CD1c-positive myeloid dendritic cell (primary cell): ENCODE measurements at regions not wholly inside any gene's neighbourhood (a gene's known extent, or its start where the extent isn't known, plus 50 kb on each side); places are given as distances from the start of the nearest gene placed in this dataset.
"Not testable (repeated sequence)": the region's sequence is repeated elsewhere in the genome, so short reads cannot be mapped to it uniquely, and the experiment has no call there.

Experiments used
- DNase-seq: peaks from one replicate; pipeline ENCODE4 v3.0.0-alpha.2; 2016; ENCODE audit errors: extremely low spot score

- no peak for DNase-seq
Measured at GRCh38 chr11:87878373-87878825, 296.8 kb downstream of the RAB38 start.

GRCh38 chr11:87871056-87871455, 304.2 kb downstream of the RAB38 start:
- DNase-seq = no peak

- DNase-seq = no peak
Measured at GRCh38 chr11:87870086-87870485, 305.2 kb downstream of the RAB38 start.

- DNase-seq = no peak
Measured at GRCh38 chr11:87866951-87867350, 308.3 kb downstream of the RAB38 start.

GRCh38 chr11:87861030-87861429, 314.2 kb downstream of the RAB38 start:
- DNase-seq = no peak

GRCh38 chr11:87859636-87860035, 315.6 kb downstream of the RAB38 start:
- no peak for DNase-seq

- DNase-seq = no peak
Measured at GRCh38 chr11:87851827-87852226, 323.4 kb downstream of the RAB38 start.

- no peak for DNase-seq
Measured at GRCh38 chr11:87851234-87851633, 324.0 kb downstream of the RAB38 start.

- no peak for DNase-seq
Measured at GRCh38 chr11:87849216-87849615, 326.0 kb downstream of the RAB38 start.

GRCh38 chr11:87840786-87841185, 334.5 kb downstream of the RAB38 start:
- DNase-seq = no peak

GRCh38 chr11:87832211-87832610, 343.0 kb downstream of the RAB38 start:
- DNase-seq = no peak

- DNase-seq = no peak
Measured at GRCh38 chr11:87820011-87820410, 355.2 kb downstream of the RAB38 start.

- DNase-seq = no peak
Measured at GRCh38 chr11:87819151-87819550, 356.1 kb downstream of the RAB38 start.

- no peak for DNase-seq
Measured at GRCh38 chr11:87812571-87813365, 362.5 kb downstream of the RAB38 start.

GRCh38 chr11:87810486-87810885, 364.8 kb downstream of the RAB38 start:
- no peak for DNase-seq

- no peak for DNase-seq
Measured at GRCh38 chr11:87809256-87809655, 366.0 kb downstream of the RAB38 start.

GRCh38 chr11:87804176-87804575, 371.1 kb downstream of the RAB38 start:
- DNase-seq = no peak

- DNase-seq = no peak
Measured at GRCh38 chr11:87803748-87804147, 371.5 kb downstream of the RAB38 start.

- not testable (repeated sequence) for DNase-seq
Measured at GRCh38 chr11:87784862-87785261, 390.4 kb downstream of the RAB38 start.

- no peak for DNase-seq
Measured at GRCh38 chr11:87780068-87780413, 395.2 kb downstream of the RAB38 start.

GRCh38 chr11:87779276-87780067, 395.8 kb downstream of the RAB38 start:
- DNase-seq = no peak

- no peak for DNase-seq
Measured at GRCh38 chr11:87778357-87778756, 396.9 kb downstream of the RAB38 start.

GRCh38 chr11:87775036-87775435, 400.2 kb downstream of the RAB38 start:
- no peak for DNase-seq
